ENCODE measurements at regions not wholly inside any gene's neighbourhood (a gene's known extent, or its start where the extent isn't known, plus 50 kb on each side); places are given as distances from the start of the nearest gene placed in this dataset.

GRCh38 chr5:68066277-68066955 is 149.1 kb upstream of the PIK3R1 start:
- TF ChIP-seq CTCF (IDR thresholded peaks at IDR 0.05) (no peak), POLR2A (IDR thresholded peaks at IDR 0.05) (no peak)

All from vagina (tissue), 2 donors.